Fibroblast of pulmonary artery (primary cell): ENCODE measurements at regions not wholly inside any gene's neighbourhood (a gene's known extent, or its start where the extent isn't known, plus 50 kb on each side); places are given as distances from the start of the nearest gene placed in this dataset.

Experiments used
- DNase-seq: peaks from one replicate; pipeline ENCODE4 v3.0.0-alpha.2; 2010; ENCODE audit warnings: low read depth
- H3K4me3 ChIP-seq: replicated peaks from 2 replicates; pipeline ENCODE4 v1.5.1; 2011; ENCODE audit warnings: low read depth, mild to moderate bottlenecking, control low read depth, low read length, moderate library complexity
- CTCF ChIP-seq: IDR thresholded peaks from 2 replicates; pipeline ENCODE4 v1.5.1; 2011; ENCODE audit warnings: mild to moderate bottlenecking, control low read depth, low read length, inconsistent platforms; ENCODE audit errors: missing control alignments

GRCh38 chrX:810186-810585, 179.6 kb downstream of the SHOX start:
- TF ChIP-seq CTCF: no peak
- no peak overlapping the region for H3K4me3 ChIP-seq

GRCh38 chrX:809081-809480, 178.5 kb downstream of the SHOX start:
- DNase-seq: no peak
- no peak overlapping the region for H3K4me3 ChIP-seq
- TF ChIP-seq CTCF: no peak

More at GRCh38 chrX:810186-810585, 179.6 kb downstream of the SHOX start:
- no peak for DNase-seq

GRCh38 chrX:806586-806985, 176.0 kb downstream of the SHOX start:
- DNase-seq: no peak
- no peak overlapping the region for H3K4me3 ChIP-seq
- no peak for TF ChIP-seq CTCF

GRCh38 chrX:805988-806387, 175.4 kb downstream of the SHOX start:
- no peak for DNase-seq
- H3K4me3 ChIP-seq: no peak overlapping the region
- no peak for TF ChIP-seq CTCF

GRCh38 chrX:805103-805670, 174.6 kb downstream of the SHOX start:
- DNase-seq: no peak
- TF ChIP-seq CTCF: no peak
- H3K4me3 ChIP-seq: no peak overlapping the region

- DNase-seq: no peak
- H3K4me3 ChIP-seq: no peak overlapping the region
- TF ChIP-seq CTCF: no peak
These were observed 172.3 kb downstream of the SHOX start for GRCh38 chrX:802846-803245.

GRCh38 chrX:799808-800207, 169.2 kb downstream of the SHOX start:
- H3K4me3 ChIP-seq: no peak overlapping the region
- no peak for DNase-seq
- no peak for TF ChIP-seq CTCF
